ENCODE measurements at regions not wholly inside any gene's neighbourhood (a gene's known extent, or its start where the extent isn't known, plus 50 kb on each side); places are given as distances from the start of the nearest gene placed in this dataset.
"Not testable (repeated sequence)": the region's sequence is repeated elsewhere in the genome, so short reads cannot be mapped to it uniquely, and the experiment has no call there.

DNA sequence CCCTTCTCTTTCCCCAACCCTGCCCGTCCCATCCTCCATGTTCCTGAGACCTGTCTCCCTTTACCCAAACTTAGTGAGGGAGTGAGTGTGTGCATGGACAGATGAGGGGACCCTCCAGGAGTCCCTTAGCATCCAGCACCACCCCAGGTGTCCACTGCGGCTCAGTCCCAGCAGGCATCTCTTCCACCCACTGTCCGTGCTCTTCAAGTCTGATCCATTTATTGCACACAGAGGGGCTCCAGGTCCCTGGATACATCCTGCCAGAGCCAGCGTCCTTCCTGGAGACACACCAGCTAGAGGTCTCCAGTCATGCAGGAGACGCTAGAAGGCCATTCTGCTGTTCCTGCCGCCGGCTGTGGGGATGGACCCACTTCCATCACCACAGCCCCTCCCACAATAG is 239.2 kb downstream of the ADGRD1 start:
- DNase-seq (ENCODE audit: insufficient read length, low spot score) (no peak), FAIRE-seq (no peak)
- no peak for TF ChIP-seq POLR2A (IDR thresholded peaks at IDR 0.05; ENCODE audit: low read depth, low read length)

DNA sequence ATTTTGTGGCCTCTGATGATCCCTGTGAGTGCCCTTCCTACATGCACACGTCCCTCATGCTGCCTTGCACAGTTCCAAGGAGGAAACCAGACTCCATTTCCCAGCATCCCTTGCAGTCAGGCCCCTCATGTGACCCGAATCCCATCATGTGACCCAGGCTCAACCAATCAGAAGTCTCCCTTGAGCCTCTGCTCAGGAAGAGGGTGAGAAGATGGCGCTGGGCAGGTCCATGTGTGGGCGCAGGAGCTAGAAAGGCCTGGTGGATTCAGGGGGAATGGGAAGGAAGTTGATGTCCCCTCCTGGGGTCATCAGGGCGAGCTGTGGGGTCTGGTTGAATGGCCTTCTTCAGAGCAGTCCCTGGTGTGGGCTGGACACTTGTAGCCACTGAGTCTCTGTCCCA is 240.5 kb downstream of the ADGRD1 start:
- no peak for FAIRE-seq
- no peak for DNase-seq (ENCODE audit: insufficient read length, low spot score)
- no peak for TF ChIP-seq POLR2A (IDR thresholded peaks at IDR 0.05; ENCODE audit: low read depth, low read length)

DNA sequence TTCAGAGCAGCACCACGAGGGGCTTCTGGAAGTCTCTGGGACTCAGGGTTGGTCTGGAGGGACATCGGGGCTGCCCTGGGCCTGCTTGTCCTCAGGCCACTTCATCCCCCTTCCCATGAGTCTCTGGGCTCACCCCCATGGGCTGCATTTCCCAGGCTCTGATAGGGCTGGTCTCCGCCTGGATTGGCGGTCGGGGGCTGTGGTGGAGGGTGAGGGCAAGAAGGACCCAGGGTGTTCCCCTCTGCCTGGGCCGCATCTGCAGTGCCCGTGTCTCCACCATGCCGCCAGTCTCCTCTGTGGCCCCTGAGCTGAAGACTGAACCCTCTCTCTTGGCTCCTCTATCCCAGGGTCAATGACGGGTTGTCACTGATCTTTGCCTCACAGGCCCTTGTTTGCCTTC is 242.1 kb downstream of the ADGRD1 start:
- FAIRE-seq (no peak), DNase-seq (ENCODE audit: insufficient read length, low spot score) (no peak)
- TF ChIP-seq POLR2A (IDR thresholded peaks at IDR 0.05; ENCODE audit: low read depth, low read length): no peak

DNA sequence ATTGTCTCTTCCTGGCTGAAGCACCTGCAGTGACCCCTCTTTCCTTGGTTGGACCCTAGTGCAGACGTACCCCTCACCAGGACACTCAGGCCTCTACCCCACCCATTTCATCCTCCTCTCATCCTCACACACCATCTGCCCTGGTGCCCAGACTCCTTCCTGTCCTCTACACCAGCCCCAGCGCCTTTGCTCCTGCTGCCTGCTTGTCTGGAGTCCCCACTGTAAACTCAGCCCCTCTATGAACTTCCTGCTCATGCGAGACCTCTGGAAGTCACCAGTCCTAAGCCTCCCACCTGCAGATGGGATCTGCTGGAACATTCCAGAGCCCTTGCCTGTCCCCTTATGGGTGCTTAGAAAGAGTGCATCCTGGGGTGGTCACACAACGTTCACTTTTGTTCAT is 242.5 kb downstream of the ADGRD1 start:
- no peak for FAIRE-seq
- TF ChIP-seq POLR2A (IDR thresholded peaks at IDR 0.05; ENCODE audit: low read depth, low read length): no peak
- no peak for DNase-seq (ENCODE audit: insufficient read length, low spot score)

DNA sequence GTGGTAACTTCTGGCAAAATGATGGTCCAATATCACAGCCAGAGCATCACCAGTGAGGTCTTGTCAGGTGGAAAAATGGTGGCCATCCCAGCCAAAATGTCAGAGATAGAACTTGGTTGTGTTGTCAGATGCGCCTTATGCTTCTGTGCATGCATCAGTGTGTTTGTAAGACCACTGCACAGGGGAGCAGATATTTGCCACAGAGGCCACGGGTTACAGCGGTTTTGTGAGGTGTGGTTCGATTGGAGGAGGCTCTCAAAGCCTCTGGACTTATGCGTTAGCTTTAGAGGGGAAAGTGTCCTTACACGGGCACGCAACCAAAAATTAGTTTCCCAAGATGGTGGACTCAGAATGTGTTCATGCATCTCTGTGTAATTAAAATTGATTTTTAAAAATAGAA is 243.8 kb downstream of the ADGRD1 start:
- FAIRE-seq (no peak), DNase-seq (ENCODE audit: insufficient read length, low spot score) (no peak)
- no peak for TF ChIP-seq POLR2A (IDR thresholded peaks at IDR 0.05; ENCODE audit: low read depth, low read length)

DNA sequence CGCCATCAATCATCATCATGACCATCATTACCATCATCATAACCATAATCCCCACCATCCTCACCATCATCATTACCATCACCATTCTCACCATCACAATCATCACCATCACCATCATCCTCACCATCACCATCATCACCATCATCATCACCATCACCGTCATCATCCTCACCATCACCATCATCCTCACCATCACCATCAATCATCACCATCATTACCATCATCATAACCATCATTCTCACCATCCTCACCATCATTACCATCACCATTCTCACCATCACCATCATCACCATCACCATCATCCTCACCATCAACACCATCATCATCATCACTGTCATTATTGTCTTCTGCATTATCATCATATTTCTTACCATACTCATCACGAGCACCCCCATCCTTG is 245.5 kb downstream of the ADGRD1 start:
- no peak for TF ChIP-seq POLR2A (IDR thresholded peaks at IDR 0.05; ENCODE audit: low read depth, low read length)
- no peak for DNase-seq (ENCODE audit: insufficient read length, low spot score)
- FAIRE-seq: no peak

DNA sequence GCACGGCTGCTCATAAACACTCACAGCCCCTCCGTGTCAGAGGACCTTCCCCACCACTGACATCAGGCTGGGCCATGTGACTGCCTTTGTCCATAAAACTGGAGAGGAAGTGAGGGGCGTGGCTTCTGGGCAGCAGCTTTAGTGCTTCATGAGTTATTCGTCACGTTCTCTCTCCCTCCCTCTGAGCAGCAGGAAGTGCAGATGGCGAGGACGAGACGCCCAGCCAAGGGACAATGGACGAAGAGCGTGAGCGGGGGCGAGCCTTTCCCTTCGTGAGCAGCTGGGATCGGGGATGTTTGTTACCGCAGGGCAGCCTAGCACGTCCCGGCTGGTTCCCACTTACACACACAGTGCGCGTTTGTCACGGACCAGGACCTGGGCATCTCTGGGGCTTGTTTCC is 248.2 kb downstream of the ADGRD1 start:
- not testable (repeated sequence) for DNase-seq (ENCODE audit: insufficient read length, low spot score); FAIRE-seq

DNA sequence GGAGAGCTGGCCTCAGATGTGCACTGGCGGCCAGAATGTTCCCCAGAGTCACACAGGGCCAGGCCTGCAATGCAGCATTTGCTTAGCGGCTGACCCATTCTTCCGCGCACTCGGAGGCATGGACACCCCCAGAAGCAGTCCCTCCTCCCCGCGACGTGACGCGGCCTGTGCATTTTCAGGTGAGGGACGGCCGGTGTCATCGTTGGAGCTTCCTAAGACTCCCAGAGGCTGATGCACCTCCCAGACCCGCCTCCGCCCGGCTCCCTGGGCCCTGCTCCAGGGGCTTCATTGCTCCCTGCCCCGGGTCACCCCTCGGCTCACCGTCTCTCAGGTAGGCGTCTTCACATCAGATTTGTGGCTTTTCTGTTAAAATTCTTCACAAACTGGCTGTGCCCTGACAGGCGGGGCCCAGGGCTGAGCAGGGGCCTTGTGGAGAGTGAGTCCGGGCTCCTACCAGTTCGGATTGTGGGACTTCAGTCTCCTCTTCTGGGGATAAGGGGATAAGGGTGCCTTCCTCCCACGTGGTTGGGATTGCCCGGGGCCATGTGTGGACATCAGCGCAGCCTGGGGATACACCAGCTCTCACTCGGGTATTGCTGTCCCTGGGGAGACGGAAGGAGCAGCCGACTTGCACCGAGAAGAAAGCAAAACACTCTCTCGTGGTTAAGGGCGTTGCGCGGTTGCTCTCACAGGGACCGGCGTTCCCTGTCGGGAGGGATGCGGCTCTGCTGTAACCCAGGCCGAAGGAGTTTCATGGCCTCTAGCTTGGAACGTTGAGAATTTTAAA is 249.1 kb downstream of the ADGRD1 start:
- FAIRE-seq: no peak
- no peak for TF ChIP-seq POLR2A (IDR thresholded peaks at IDR 0.05; ENCODE audit: low read depth, low read length)
- DNase-seq (ENCODE audit: insufficient read length, low spot score): no peak

DNA sequence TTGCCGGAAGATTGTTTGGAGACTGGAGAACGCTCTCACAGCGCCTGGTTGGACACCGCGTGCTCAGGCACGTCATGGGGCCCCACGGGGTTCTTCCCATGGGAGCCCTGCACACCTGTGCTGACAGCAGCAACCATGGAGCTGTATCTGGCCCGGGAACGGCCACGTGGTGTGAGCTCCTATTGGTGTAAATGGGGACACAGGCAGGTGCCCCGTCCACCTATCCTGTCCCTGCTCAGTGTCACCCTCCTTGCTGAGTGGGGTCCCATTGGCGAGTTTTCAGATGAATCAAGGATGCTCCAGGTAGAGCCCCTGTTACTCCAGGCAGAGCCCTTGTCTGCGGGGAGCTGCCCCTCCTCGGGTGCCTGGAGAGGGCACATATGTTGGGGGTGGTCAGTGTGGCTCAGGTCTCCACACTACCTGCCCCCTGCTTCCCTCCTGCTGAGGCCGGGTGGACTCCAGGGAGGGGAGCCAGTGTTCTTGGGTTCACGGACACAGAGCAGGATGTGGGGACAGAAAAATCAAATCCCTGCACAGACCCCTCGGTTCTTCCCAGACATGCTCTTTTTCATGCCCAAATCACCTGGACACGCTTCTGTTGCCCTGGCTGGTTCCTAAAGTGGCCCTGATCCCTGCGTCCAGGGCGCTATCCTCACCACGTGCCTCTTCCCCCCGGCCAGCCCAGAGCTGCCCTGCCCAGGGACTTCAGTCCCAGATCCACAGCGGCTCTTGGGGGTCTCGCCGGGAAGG is 250.1 kb downstream of the ADGRD1 start:
- FAIRE-seq (no peak), DNase-seq (ENCODE audit: insufficient read length, low spot score) (no peak)
- TF ChIP-seq POLR2A (IDR thresholded peaks at IDR 0.05; ENCODE audit: low read depth, low read length): no peak

DNA sequence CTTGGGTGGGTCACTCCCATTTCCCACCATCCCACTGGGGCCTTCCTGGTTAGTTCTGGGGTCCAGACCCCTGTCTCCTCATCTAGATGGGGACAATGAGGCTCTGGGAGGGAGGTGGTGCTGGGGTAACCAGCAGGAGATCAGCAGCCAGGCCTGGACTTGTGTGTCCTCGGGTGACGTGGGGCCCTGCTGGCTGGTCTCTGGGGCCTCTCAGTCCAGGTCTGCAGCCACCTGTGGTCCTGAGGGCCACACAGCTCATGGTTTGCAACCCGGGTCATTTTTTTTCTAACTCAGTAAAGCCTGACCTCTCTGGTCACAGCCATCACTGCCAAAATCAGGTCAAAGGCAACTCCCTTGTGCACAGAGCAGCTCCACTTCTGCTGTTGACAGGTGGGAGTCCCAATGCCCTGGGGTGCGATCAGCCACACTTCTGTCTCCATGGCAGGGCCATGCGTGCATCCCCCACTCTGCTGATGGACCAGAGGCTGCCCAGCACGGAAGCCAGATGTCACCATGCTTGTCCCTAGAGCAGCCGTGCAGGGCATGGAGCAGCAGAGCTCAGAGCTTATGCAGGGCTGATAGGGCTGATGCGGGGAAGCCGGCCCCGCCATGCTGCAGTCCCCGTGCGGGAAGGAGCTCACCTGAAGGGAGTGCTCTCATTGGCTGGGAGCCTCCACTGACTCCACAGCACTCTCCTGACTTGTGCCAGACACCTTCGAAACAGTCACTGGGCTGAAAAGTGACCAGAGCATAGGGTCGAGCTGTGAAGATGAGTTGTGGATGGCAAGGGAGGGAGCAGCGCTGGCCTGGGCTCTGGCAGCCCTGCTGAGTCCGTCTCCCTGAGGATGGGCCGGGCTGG is 250.9 kb downstream of the ADGRD1 start:
- no peak for TF ChIP-seq POLR2A (IDR thresholded peaks at IDR 0.05; ENCODE audit: low read depth, low read length)
- DNase-seq (ENCODE audit: insufficient read length, low spot score) (no peak), FAIRE-seq (no peak)

DNA sequence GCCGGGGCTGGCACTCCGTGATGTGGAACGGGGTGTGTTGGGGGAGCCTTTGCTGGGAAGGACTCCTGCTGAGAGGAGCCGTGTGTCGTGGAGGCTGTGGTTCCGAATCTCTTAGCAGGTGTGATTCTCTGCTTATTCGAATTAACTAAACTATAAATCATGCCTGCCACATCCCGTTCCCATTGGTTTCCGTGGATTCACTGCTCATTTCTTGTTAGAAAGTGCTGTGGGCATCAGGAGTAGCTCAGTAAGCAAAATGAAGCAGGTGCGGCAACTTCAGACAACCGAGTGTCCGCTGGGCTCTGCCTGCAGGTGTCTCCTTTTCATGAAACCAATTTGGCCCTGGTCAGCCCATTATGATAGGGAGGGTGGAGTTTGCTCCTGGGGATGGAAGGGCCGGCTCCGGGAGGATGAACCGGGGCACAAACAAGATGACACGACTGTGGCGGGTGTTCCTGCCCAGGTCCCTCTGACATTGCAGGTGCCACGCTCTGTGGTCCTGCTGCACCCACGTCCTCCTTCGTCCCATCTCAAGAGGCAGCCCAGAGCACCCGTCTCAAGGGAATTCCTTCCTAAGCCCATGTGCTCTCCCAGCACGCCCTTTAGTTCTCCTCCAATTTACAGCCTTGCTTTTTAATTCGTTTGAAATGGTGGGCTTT is 251.7 kb downstream of the ADGRD1 start:
- not testable (repeated sequence) for FAIRE-seq; DNase-seq (ENCODE audit: insufficient read length, low spot score)

DNA sequence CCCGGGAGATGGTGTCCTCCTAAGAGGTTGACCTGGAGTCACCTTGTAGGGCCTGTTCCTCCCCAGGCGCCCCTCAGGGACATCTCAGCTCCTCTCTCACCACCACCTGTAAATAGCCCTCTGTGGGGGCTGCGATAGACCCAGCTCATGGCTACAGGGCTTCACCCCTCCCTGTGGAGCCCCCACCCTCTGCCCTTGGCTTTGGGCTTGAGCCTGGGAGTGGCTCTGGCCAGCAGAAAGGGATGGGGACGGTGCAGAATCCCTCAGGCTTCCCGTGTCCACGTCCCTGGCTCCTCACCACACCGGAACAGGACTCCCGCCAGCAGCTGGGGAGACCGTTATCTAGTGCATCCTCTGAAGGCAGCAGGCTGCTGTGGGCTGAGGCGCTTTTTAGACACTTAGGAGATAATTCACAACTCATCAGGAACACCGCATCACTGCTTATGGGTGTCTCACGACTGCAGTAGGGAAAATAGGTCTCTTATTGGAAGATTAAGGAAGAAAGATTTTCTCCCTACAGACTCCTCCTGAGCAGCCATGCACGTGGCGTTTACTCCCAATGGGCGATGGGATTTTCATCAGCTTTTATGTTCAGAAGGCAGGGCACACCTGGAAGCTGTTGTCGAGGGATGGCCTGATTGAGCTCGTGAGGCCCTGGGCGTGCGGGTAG is 253.1 kb downstream of the ADGRD1 start:
- not testable (repeated sequence) for DNase-seq (ENCODE audit: insufficient read length, low spot score); FAIRE-seq

DNA sequence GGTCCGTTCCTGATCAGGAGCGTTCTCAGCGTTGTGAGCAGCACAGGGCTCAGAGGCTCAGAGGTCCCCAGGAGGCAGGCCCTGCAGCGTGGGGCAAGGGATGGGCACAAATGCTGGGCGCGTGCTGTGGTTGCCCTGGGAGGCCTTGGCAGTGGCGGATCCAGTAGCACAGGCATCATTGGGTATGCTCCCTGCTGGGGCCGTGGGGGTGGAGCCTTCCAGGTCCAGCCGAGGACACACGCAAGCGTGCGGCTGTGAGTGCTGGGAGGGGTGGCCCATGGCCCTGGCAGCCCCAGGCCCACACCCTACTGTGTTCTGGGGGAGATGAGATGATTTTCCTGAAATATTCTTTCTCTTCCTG is 253.6 kb downstream of the ADGRD1 start:
- FAIRE-seq; DNase-seq (ENCODE audit: insufficient read length, low spot score): not testable (repeated sequence)

DNA sequence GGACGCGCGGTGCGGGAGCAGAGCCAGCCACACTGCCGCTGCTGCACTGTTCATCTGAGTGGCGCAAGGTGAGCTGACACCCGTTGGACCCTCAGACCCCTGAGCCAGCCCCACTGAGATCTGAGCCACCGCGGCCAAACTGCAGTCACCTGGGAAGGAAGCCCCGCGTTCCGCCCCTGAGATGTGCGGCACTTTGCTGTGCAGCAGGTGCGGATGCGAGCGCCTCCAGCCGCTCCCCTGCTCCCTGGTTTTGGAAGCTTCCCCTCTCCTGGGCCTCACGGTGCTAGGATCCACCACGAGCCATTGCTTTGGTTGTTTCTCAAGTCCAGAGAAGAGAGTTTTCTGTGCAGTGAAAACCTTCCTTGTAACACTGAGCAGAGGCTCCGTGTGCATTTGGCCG is 254.1 kb downstream of the ADGRD1 start:
- FAIRE-seq; DNase-seq (ENCODE audit: insufficient read length, low spot score): not testable (repeated sequence)

All from H54 (cell line).